GM21529 (cell line): ENCODE measurements at regions not wholly inside any gene's neighbourhood (a gene's known extent, or its start where the extent isn't known, plus 50 kb on each side); places are given as distances from the start of the nearest gene placed in this dataset.
"Not testable (repeated sequence)": the region's sequence is repeated elsewhere in the genome, so short reads cannot be mapped to it uniquely, and the experiment has no call there.

Source experiments
- ATAC-seq: cut with Tn5 transposase; IDR thresholded peaks from one replicate; pipeline ENCODE4 v1.9.1; 2021; ENCODE audit not compliant: unreplicated experiment

DNA sequence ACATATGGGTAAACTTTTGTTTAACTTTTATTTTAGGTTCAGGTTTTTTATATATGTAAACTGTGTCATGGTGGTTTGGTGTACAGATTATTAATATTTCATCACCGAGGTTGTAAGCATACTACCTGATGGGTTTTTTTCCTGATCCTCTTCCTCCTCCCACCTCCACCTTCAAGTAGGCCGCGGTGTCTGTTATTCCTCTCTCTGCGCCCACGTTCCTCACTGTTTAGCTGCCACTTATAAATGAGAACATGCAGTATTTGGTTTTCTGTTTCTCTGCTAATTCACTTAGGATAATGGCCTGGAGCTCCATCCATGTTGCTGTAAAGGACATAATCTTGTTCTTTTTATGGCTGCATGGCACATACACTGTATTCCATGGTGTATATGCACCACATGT lies 1000.0 kb upstream of the CELF2 start:
- ATAC-seq, result no peak

DNA sequence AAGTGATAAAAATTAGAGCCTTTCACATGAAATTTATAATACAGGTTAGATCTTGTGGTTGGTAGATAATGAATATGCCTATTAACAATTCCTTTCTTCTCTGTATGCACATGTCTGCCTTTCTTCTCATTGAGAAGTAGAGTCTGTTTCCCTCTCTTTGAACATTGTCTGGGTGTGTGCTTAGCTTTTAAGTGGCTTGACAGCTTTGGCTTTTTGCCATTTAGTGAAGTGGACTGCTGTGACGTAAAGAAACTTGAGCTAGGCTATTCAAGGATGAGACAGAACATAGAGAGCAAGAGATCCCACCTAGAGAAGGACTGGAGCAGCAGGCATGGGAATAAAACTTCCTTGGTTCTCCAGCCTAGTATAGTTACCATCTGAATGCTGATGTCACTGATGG lies 996.7 kb upstream of the CELF2 start:
- no peak for ATAC-seq

DNA sequence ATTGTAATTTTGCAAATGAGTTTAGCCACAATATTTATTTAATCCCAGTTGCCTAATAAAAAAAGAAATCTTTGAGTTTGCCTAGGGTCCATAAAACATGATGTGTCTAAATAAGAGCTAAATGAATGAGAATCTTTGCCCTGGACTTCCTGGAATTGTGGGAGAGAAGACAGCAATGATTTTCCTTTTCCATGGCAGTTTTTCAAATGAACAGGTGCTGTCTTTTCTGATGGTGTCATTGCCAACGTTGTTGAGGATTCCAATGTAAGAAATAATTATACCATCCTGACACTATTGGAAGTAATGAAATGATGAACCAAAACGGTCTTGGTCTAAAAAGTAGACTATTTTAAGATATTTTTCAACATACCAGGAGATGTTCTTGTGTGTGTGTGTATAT lies 984.7 kb upstream of the CELF2 start:
- ATAC-seq, result no peak

DNA sequence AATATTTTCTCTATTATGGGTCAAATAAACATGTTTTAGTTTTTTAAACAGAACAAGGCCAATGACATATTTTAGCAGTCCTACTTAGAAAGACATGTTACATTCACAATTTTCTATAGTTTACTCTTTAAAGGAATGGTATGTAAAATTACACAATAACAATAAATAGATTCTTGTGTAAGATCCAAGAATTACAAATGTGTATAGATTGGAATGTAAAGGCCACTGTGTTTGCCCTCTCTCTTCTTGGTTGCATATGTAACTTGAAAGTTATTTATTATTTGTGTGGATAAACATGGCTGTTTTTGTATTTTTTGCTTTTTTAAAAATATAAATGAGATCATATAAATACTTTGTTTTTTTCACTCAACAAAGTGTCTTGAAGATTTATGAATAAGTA lies 979.3 kb upstream of the CELF2 start:
- no peak for ATAC-seq

DNA sequence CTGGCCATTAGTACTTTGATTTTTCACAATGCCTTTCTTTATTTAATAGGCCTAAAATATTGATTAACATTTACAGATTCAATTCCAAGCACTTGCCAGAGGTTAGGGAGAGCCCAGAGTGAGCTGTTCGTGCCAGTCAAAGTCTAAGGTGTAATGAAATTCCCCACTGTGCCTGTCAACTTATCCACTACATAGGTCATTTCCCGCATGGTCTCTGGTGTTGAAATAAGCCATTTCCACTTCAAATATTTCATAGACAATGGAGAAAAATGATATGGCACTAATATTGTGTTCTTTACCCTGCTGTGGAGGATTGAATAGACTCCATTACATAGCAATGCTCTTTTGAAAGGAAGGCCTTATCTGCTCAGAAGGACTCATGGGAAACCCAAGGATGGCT lies 978.1 kb upstream of the CELF2 start:
- no peak for ATAC-seq

- ATAC-seq, result no peak
Observed at GRCh38 chr10:10043083-10043482, 974.6 kb upstream of the CELF2 start.

DNA sequence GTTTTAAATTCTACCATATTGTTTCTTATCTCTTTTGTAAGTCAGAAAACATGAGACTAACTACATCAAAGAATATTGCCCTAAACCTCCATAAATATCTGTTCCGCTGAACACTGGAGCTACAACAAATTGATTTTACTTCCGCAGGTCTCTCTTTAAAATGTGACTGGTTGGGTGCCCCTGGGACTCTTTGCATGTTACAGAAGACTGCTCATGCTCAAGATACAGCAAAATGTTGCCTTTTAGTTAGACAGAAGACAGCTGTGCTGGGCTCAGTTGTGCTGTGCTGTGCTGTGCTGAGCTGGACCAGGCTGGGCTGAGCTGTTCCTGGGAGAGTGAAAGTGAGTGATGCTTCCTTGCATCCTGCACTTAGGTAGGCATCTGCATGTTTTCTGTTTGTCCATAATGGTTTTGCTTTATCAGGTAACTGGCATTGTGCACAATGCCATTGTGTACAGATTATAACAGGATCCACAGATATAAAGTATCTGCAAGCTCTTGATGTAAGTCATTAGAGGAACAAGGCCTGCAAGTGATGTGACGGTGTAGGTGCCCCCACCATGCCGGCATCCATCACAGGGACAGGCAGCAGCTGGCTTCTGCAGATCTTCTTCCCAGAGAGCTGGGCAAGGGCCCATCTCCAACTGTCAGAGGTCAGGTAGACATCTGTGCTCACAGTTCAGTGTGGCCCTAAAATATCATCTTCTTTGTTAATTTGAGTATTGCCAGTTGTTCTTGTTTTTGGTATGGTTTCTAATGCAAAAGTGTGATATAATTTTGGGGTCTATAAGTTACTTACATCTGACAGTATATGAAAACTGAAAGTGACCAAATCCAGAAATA lies 972.5 kb upstream of the CELF2 start:
- ATAC-seq, result no peak

DNA sequence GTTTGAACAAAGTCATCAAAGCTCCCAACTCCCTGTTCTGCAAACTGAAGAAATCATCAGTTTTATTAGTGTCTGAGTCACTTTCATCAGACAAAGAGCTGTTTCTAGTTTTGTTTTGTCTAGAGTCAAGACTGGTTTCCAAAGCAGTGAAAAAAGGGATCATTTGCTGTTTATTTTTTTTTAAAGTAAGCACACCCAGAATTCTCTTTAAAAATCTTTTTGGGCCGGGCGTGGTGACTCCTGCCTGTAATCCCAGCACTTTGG lies 972.0 kb upstream of the CELF2 start:
- ATAC-seq, result no peak

DNA sequence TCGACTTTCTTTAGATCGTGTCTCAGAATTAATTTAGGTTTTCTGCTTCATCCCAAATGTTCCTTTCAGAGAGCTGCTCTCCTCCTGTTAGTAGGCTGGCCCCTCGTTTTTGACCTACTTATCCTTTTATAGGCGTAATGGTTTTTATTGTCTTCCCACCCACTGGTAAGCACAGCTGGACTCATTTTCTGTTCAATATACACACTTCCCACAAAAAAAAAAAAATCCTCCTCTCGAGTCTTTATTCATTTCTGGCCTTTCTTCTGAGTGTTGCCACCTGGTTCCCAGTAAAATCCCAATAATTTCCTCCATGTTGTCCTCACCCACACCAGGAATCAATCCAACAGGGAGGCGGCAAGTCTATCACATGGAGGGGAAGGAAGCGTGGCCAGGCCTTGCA lies 970.2 kb upstream of the CELF2 start:
- no peak for ATAC-seq

GRCh38 chr10:10053051-10053450 lies 964.6 kb upstream of the CELF2 start:
- no peak for ATAC-seq

DNA sequence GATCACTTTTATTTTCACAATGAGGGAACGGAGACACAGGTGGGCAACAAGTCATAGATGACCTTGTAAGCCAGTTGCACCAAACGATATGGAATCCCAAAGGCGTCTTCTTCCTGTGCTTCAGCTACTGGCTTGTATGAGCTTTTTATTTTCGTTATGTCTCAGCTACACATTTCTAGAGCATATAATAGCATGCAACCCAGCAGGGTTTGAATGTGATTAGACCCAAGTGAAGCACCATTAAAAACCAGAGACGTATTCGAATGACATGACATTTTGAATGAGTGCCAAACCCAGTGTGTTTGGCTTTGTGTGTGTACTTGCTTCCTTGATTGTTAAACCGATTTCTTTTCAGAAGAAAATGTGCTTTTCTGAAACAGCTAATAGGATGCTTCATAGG lies 963.2 kb upstream of the CELF2 start:
- ATAC-seq, result no peak

DNA sequence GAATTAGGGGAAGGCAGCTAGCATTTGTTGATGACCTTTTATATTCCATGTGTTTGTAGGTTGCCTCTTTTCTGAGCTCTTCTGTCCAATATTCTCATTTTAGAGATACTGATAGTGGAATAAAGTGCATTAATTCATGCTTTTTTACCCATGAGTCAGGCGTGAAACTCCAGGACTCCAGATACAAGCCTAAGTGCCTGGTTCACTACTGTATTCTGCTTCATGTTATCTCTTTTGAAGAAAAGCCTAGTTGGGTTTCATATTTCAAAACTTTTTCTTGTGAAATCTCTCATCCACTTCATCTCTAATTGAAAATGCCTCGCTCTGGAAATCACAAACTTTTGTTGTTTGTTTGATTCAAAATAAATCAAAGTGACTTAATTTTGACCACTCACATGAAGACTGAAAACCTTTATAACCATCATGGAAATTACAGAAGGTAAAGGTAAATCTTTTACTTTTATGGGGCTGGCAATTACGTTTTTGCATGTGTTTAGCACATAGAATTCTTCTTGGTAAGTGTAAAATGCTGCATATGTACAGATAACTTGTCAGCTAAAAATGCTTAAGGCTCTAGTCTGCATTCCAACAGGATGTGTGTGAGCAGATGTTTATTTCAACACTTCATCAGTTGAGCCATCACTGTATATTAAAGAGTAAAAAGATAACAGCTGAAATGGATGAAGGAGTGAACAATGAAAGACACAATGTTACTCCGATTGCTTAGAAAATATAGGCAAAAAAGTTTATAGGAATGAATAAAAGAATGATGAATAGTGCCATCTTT lies 961.8 kb upstream of the CELF2 start:
- no peak for ATAC-seq

GRCh38 chr10:10056961-10057360 lies 960.7 kb upstream of the CELF2 start:
- ATAC-seq, result no peak

GRCh38 chr10:10067644-10068043 lies 950.0 kb upstream of the CELF2 start:
- no peak for ATAC-seq

DNA sequence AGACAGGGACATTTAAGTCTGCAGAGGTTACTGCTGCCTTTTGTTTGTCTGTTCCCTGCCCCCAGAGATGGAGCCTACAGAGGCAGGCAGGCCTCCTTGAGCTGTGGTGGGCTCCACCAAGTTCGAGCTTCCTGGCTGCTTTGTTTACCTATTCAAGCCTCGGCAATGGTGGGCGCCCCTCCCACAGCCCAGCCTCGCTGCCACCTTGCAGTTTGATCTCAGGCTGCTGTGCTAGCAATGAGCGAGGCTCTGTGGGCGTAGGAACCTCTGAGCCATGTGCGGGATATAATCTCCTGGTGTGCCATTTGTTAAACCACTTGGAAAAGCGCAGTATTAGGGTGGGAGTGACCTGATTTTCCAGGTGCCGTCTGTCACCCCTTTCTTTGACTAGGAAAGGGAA lies 942.8 kb upstream of the CELF2 start:
- not testable (repeated sequence) for ATAC-seq

DNA sequence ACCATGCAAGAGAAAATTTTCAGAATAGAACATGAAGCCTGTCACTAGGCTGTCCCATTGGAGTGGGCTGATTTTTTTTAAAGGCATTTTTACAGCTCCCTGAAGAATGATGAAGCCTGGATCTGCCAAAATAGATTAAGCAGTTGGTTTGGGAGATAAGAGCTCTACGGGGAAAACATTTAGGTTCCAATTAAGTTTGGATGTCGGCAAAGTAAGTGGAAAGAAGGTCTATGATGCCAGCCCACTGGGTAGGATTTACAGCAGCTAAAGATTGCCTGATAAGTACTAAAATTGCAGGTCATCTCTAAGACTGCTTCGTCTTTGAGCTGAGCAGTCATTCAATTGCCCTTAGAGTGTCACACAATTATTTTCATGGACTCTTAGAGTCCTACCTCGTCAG lies 939.2 kb upstream of the CELF2 start:
- ATAC-seq, result no peak

DNA sequence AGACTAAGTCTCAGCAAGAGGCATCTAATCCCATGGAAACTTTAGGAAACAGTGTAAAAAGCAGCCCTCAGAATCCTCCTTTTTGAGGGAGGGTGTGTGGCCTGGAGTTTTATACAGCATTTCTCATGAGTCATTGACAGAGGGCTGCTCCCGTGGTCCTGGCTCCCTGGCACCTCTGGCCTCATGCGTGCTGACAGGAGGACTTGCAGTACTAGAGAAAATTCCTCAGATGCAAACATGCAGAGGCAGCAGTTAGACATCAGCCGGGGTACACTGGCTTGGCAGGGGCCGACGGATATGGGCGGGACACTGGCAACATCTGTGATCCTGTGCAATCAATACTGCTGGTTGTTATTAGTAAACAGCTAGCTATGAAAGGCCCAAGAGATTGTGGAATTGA lies 925.1 kb upstream of the CELF2 start:
- no peak for ATAC-seq

- ATAC-seq, result no peak
Observed at GRCh38 chr10:10093021-10093420, 924.7 kb upstream of the CELF2 start.

DNA sequence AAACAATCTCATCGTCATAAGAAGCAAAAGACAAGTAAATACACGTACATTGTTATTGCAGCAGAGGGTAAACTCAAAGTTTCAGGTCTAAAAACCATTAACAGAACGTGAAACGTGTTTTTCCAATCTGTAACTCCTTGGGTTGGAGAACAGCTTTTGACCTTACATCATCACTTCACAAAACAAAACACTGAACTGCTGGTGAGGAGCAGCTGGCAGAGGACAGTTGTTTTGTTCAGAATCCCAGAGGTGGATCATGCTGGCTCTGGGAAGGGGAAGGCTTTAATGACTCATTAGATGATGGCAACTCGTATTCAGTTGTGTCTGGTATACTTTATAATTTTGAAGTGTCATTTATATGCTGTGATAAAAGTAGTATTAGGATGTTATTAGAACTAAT lies 923.0 kb upstream of the CELF2 start:
- no peak for ATAC-seq

DNA sequence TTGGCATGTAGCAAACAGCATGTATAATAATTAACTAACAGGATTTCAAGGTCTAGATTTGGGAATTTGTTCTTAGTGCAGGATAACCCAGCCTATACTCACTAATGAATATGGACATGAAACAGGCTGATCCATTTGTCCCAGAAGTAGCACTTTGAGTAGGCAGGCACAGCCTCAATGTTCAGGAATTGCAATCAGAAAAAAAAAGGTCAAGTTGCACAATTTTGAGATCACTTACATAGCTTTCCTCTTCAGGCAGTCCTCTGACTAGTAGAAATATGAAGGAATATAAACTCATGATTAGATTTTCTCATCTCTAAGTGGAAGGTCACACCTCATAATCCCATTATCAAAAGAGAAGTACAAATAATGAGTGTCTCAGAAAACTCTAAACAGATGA lies 921.4 kb upstream of the CELF2 start:
- no peak for ATAC-seq

GRCh38 chr10:10096898-10097297 lies 920.8 kb upstream of the CELF2 start:
- ATAC-seq, result no peak

- no peak for ATAC-seq
Observed at GRCh38 chr10:10101106-10101505, 916.6 kb upstream of the CELF2 start.
